Body of pancreas (tissue), 4 donors: ENCODE measurements at regions not wholly inside any gene's neighbourhood (a gene's known extent, or its start where the extent isn't known, plus 50 kb on each side); places are given as distances from the start of the nearest gene placed in this dataset.

Source experiments
- ATAC-seq: fragments of 150-250 bp; one replicate; pipeline ENCODE4 v1.9.1; 2016
- DNase-seq, 4 donors: peaks; one replicate each; pipeline ENCODE4 v3.0.0-alpha.2; 2019
- H3K27ac ChIP-seq, 4 donors: fragments of 200-600 bp; sonication (generic); 1 replicate in 3 of 4; 2 replicates in 1 of 4; pipeline versions ENCODE4 v1.5.1 to v1.6.1; 2016 to 2019; ENCODE audit warnings: mild to moderate bottlenecking in 1 of 4, mixed read lengths in 1 of 4, moderate library complexity in 1 of 4
- H3K27me3 ChIP-seq, 2 donors: fragments of 200-600 bp; sonication (generic); one replicate each; pipeline ENCODE4 v1.6.0; 2016; ENCODE audit warnings: mild to moderate bottlenecking in 1 of 2
- H3K36me3 ChIP-seq, 2 donors: fragments of 200-600 bp; sonication (generic); replicated peaks in 1 of 2; 2 replicates each; pipeline ENCODE4 v1.5.1; 2016; ENCODE audit warnings: low read depth in 2 of 2; ENCODE audit not compliant: insufficient read depth in 1 of 2
- H3K4me1 ChIP-seq: fragments of 200-600 bp; sonication (generic); one replicate; pipeline ENCODE4 v1.6.0; 2016
- H3K4me3 ChIP-seq, 2 donors: fragments of 200-600 bp; sonication (generic); 1 replicate in 1 of 2; 2 replicates in 1 of 2; pipeline ENCODE4 v1.5.1; 2016 to 2019
- H3K9me3 ChIP-seq, 3 donors: fragments of 200-600 bp; sonication (generic); 1 replicate in 2 of 3; 2 replicates in 1 of 3; pipeline ENCODE4 v1.5.1; 2016
- CTCF ChIP-seq, 7 experiments: fragments of 450-650 bp in 4 of 7; fragments of 200-600 bp in 3 of 7; sonication (generic) in 3 of 7; IDR thresholded peaks; one replicate each; pipeline ENCODE4 v1.5.1; 2016 to 2019; ENCODE audit warnings: antibody characterized with exemption in 7 of 7
- POLR2A ChIP-seq, 3 donors: fragments of 450-650 bp; IDR thresholded peaks; one replicate each; pipeline ENCODE4 v1.6.1; 2016; ENCODE audit warnings: antibody characterized with exemption in 3 of 3, mild to moderate bottlenecking in 2 of 3
- WGBS, 2 donors: methylation state at CpG; one replicate each; pipeline ENCODE4 v1.1.5; 2017; 5-methylcytosine and 5-hydroxymethylcytosine counted together
- intact Hi-C: fragments of 100-400 bp; cut with DNase I; formaldehyde crosslinking; loops from one replicate; pipeline ENCODE4 v1.15.1; 2023

- no peaks in the 10 kb centered on the region for H3K27me3 ChIP-seq
- H3K9me3 ChIP-seq, result no peaks in the 10 kb centered on the region
- H3K27ac ChIP-seq, result no peak overlapping the region
- DNase-seq (no peak), ATAC-seq (no peak)
- 70 to 76% methylated on average over 6 of the region's 6 CpGs for WGBS, 2 donors
- no peak overlapping the region for H3K4me3 ChIP-seq
- no peaks in the 10 kb centered on the region for H3K36me3 ChIP-seq
- no peak for TF ChIP-seq CTCF (IDR thresholded peaks at IDR 0.05)
- no peaks in the 10 kb centered on the region for H3K4me1 ChIP-seq
- intact Hi-C loops, result no loop called here
These were observed 389.6 kb upstream of the IGFBP7 start for GRCh38 chr4:57499786-57500185.

- H3K9me3 ChIP-seq, result no peaks in the 10 kb centered on the region
- no peak overlapping the region for H3K27ac ChIP-seq
- no peak for ATAC-seq
- no peak overlapping the region for H3K4me3 ChIP-seq
- intact Hi-C loops, result no loop called here
- H3K36me3 ChIP-seq, result no peaks in the 10 kb centered on the region
- H3K4me1 ChIP-seq, result no peaks in the 10 kb centered on the region
- TF ChIP-seq POLR2A (IDR thresholded peaks at IDR 0.05), result no peak
- TF ChIP-seq CTCF (IDR thresholded peaks at IDR 0.05), result no peak
- no peaks in the 10 kb centered on the region for H3K27me3 ChIP-seq
- 49 to 56% methylated on average over 4 of the region's 4 CpGs for WGBS, 2 donors
- no peak for DNase-seq
These were observed 388.1 kb upstream of the IGFBP7 start for GRCh38 chr4:57498251-57498650.

- Histone ChIP-seq H3K27me3 (no peaks in the 10 kb centered on the region), H3K4me1 (no peaks in the 10 kb centered on the region), H3K27ac (no peak overlapping the region), H3K36me3 (no peaks in the 10 kb centered on the region), H3K4me3 (no peak overlapping the region), H3K9me3 (no peaks in the 10 kb centered on the region)
- WGBS, 2 donors, result 21 to 30% methylated on average over 2 of the region's 2 CpGs
- ATAC-seq, result no peak
- intact Hi-C loops, result no loop called here
- DNase-seq, result no peak
- no peak for TF ChIP-seq POLR2A (IDR thresholded peaks at IDR 0.05)
- TF ChIP-seq CTCF (IDR thresholded peaks at IDR 0.05), result no peak
These were observed 386.7 kb upstream of the IGFBP7 start for GRCh38 chr4:57496697-57497471.

- DNase-seq (no peak), ATAC-seq (no peak)
- 51 to 69% methylated on average over 4 of the region's 4 CpGs for WGBS, 2 donors
- H3K9me3 ChIP-seq, result no peaks in the 10 kb centered on the region
- TF ChIP-seq CTCF (IDR thresholded peaks at IDR 0.05) (no peak), POLR2A (IDR thresholded peaks at IDR 0.05) (no peak)
- no peak overlapping the region for H3K27ac ChIP-seq
- no peak overlapping the region for H3K4me3 ChIP-seq
- no peaks in the 10 kb centered on the region for H3K4me1 ChIP-seq
- H3K36me3 ChIP-seq, result no peaks in the 10 kb centered on the region
- no peaks in the 10 kb centered on the region for H3K27me3 ChIP-seq
- intact Hi-C loops, result no loop called here
These were observed 384.6 kb upstream of the IGFBP7 start for GRCh38 chr4:57494821-57495220.

GRCh38 chr4:57492251-57492878 lies 382.2 kb upstream of the IGFBP7 start:
- H3K4me1 ChIP-seq, result no peaks in the 10 kb centered on the region
- H3K36me3 ChIP-seq, result no peaks in the 10 kb centered on the region
- WGBS, 2 donors, result 61 to 62% methylated on average over 5 of the region's 5 CpGs
- no peak overlapping the region for H3K4me3 ChIP-seq
- H3K9me3 ChIP-seq, result no peaks in the 10 kb centered on the region
- ATAC-seq (no peak), DNase-seq (no peak)
- H3K27ac ChIP-seq, result no peak overlapping the region
- no peaks in the 10 kb centered on the region for H3K27me3 ChIP-seq
- TF ChIP-seq POLR2A (IDR thresholded peaks at IDR 0.05), result no peak
- TF ChIP-seq CTCF (IDR thresholded peaks at IDR 0.05), result no peak
- intact Hi-C loops, result no loop called here
